ENCODE measurements at regions not wholly inside any gene's neighbourhood (a gene's known extent, or its start where the extent isn't known, plus 50 kb on each side); places are given as distances from the start of the nearest gene placed in this dataset.
"Not testable (repeated sequence)": the region's sequence is repeated elsewhere in the genome, so short reads cannot be mapped to it uniquely, and the experiment has no call there.

DNA sequence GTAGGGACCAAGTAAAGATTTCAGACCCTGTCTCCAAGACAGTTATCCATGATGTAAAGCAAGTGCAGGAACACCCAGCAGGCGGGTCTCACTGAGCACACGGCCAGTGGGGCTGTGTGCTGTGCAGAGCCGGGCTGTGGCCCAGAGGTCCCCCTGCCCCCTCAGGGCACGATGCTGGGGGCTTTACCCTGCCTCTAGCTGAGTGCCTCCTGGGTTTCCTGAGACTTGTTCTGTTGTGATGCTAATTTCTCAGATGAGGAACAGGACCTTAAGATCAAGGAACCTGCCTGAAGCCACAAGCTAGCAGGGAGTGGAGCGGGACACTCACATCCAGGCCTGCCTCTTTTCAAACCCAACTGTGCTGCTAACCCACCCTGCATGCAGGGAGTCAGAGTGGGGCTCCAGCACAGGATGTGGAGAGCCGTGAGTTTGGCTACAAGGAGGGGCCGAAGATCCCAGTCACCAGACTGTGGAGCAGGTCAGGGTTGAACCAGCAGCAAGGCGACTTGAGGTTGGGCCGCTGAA, 76.1 kb upstream of the LYZL2 start:
- Histone ChIP-seq H3K27me3 (no peaks in the 10 kb centered on the region), H3K4me1 (peaks cover 6% of the 10 kb centered on the region), H3K36me3 (replicated peaks in 1 of 2; ENCODE audit: insufficient read depth in 1 of 2, low read depth in 2 of 2) (no peaks in the 10 kb centered on the region), H3K9me3 (no peaks in the 10 kb centered on the region), H3K27ac (no peak overlapping the region), H3K4me3 (no peak overlapping the region)
- no peak for TF ChIP-seq POLR2A (IDR thresholded peaks at IDR 0.05)
- TF ChIP-seq, protein P1, sequence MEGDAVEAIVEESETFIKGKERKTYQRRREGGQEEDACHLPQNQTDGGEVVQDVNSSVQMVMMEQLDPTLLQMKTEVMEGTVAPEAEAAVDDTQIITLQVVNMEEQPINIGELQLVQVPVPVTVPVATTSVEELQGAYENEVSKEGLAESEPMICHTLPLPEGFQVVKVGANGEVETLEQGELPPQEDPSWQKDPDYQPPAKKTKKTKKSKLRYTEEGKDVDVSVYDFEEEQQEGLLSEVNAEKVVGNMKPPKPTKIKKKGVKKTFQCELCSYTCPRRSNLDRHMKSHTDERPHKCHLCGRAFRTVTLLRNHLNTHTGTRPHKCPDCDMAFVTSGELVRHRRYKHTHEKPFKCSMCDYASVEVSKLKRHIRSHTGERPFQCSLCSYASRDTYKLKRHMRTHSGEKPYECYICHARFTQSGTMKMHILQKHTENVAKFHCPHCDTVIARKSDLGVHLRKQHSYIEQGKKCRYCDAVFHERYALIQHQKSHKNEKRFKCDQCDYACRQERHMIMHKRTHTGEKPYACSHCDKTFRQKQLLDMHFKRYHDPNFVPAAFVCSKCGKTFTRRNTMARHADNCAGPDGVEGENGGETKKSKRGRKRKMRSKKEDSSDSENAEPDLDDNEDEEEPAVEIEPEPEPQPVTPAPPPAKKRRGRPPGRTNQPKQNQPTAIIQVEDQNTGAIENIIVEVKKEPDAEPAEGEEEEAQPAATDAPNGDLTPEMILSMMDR (IDR thresholded peaks at IDR 0.05) = no peak
- DNase-seq = no peak
- intact Hi-C loops (cut with DNase I) = no loop called here
- ATAC-seq = no peak
- 51 to 63% methylated on average over 3 to 9 of the region's 9 CpGs for WGBS, 2 donors

DNA sequence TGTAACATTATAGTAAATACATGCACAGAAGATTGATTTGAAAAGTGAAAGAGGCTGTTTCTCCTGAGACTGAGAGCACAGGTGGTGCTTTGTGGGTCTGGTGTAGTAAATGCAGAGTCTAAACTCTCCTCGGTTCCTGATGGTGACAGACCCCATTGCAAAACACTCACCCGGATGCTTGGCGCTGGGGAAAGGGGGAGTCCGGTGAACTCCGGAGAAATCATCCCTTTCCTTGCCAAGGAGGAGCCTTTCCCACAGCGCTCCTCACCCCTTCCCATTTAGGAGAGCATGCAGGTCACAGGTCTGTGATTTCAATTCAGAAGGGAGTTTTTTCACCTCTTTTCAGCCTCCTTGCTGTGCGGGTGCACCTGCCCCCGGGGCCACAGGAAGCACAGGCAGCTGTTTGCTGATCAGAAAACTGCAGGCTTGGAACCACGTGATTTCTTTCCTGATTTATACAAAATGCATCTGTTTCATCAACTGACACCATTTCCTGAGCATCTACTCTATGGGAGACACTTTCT, 75.6 kb upstream of the LYZL2 start:
- peaks cover 6% of the 10 kb centered on the region for H3K4me1 ChIP-seq
- intact Hi-C loops (cut with DNase I) = no loop called here
- 23 to 40% methylated on average over 9 of the region's 9 CpGs for WGBS, 2 donors
- no peaks in the 10 kb centered on the region for H3K27me3 ChIP-seq
- no peaks in the 10 kb centered on the region for H3K36me3 ChIP-seq (replicated peaks in 1 of 2; ENCODE audit: insufficient read depth in 1 of 2, low read depth in 2 of 2)
- H3K4me3 ChIP-seq = no peak overlapping the region
- DNase-seq = no peak
- no peak for ATAC-seq
- no peak overlapping the region for H3K27ac ChIP-seq
- TF ChIP-seq, protein P1 (IDR thresholded peaks at IDR 0.05) = no peak
- no peak for TF ChIP-seq POLR2A (IDR thresholded peaks at IDR 0.05)
- no peaks in the 10 kb centered on the region for H3K9me3 ChIP-seq

DNA sequence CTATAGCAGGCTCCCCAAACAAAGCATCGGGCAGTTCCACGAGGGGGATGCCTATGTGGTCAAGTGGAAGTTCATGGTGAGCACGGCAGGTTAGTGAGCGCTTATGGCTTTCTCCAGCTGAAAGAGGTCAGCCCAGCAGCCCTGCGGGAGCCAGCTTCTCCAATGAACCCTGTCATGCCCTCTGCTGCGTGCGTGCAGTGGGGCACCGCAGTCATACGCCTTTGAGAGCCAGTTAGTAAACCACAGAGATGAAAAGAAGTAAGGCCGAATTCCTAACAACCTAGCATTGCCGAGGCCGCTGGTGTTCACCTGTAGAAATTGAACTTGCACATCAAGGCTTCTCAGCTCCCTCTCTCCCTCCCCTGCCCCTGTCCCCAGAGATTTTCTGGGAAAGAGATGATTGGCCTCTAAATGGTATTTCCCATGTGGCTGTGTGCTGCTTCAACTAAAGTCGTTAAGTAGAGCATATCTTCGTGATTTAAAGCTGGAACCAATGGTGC, 75.1 kb upstream of the LYZL2 start:
- ATAC-seq; H3K4me3 ChIP-seq; H3K27me3 ChIP-seq; DNase-seq; H3K27ac ChIP-seq; H3K4me1 ChIP-seq; H3K36me3 ChIP-seq (replicated peaks in 1 of 2; ENCODE audit: insufficient read depth in 1 of 2, low read depth in 2 of 2); intact Hi-C loops (cut with DNase I); H3K9me3 ChIP-seq: not testable (repeated sequence)
- 63 to 75% methylated on average over 11 to 14 of the region's 14 CpGs for WGBS, 2 donors

DNA sequence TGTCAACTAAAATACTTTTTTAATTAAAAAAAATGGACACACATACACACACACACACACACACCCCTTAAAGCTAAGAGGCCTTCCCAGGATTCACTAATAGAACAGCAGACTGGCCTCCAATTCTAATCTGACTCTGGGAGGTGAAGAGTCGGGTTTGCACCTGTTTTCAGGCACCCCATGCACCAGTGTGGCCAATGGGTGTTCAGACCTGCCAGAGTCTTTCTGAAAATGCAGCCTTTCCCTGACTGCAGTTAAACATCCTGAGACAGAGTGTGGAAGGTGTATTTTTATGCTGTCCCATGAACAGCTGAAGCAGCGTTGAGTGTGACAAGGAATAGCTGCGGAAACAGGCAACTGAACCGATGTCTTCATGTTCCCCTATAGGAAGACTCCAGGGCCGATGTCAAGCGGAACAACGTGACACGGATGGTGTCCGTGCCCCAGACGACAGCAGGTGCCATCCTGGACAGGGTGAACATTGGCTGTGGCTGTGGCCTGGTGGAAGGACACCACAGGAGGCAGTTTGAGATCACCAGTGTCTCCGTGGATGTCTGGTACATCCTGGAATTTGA, 74.6 kb upstream of the LYZL2 start:
- 70 to 75% methylated on average over 10 to 11 of the region's 11 CpGs for WGBS, 2 donors
- Histone ChIP-seq H3K4me1 (peaks cover 6% of the 10 kb centered on the region), H3K4me3 (no peak overlapping the region), H3K9me3 (no peaks in the 10 kb centered on the region), H3K36me3 (replicated peaks in 1 of 2; ENCODE audit: insufficient read depth in 1 of 2, low read depth in 2 of 2) (no peaks in the 10 kb centered on the region), H3K27me3 (no peaks in the 10 kb centered on the region), H3K27ac (no peak overlapping the region)
- no peak for TF ChIP-seq POLR2A (IDR thresholded peaks at IDR 0.05)
- TF ChIP-seq, protein P1 (IDR thresholded peaks at IDR 0.05) = no peak
- no peak for ATAC-seq
- no peak for DNase-seq
- intact Hi-C loops (cut with DNase I) = no loop called here

DNA sequence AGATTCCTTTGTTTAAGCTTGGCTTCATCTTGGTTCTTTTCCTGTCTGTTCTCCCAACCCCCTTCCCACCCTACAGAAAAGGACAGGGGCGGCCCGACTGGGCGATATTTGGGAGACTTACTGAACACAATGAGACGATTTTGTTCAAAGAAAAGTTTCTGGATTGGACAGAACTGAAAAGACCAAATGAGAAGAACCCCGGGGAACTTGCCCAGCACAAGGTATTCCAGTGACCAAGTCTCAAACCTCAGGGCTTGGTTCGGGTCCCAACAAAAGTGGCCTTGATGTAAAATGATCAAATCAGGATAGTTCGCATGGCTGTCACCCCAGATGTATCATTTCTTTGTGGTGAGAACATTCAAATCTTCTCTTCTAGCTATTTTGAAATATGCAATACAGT, 73.9 kb upstream of the LYZL2 start:
- H3K4me3 ChIP-seq; H3K27me3 ChIP-seq; H3K4me1 ChIP-seq; H3K36me3 ChIP-seq (replicated peaks in 1 of 2; ENCODE audit: insufficient read depth in 1 of 2, low read depth in 2 of 2); DNase-seq; H3K9me3 ChIP-seq; intact Hi-C loops (cut with DNase I); H3K27ac ChIP-seq; ATAC-seq: not testable (repeated sequence)
- WGBS, 2 donors = 81 to 85% methylated on average over 7 of the region's 7 CpGs

DNA sequence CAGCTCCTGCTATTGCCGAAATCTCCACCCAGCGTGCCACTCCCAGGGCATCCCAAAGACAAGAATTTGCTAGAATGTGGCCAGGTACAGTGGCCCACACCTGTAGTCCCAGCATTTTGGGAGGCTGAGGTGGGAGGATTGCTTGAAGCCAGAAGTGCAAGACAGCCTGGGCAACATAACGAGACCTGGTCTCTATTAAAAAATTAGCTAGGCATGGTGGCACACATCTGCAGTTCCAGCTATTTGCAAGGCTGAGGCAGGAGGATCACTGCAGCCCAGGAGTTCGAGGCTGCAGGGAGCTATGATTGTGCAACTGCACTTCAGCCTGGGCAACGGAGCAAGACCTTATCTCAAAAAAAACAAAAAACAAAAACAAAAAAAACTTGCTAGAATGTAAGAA, 73.3 kb upstream of the LYZL2 start:
- intact Hi-C loops (cut with DNase I) = no loop called here
- DNase-seq (no peak), ATAC-seq (no peak)
- Histone ChIP-seq H3K9me3 (no peaks in the 10 kb centered on the region), H3K27me3 (no peaks in the 10 kb centered on the region), H3K36me3 (replicated peaks in 1 of 2; ENCODE audit: insufficient read depth in 1 of 2, low read depth in 2 of 2) (no peaks in the 10 kb centered on the region), H3K4me3 (no peak overlapping the region), H3K27ac (no peak overlapping the region), H3K4me1 (peaks cover 6% of the 10 kb centered on the region)
- TF ChIP-seq, protein P1 (IDR thresholded peaks at IDR 0.05) = no peak
- TF ChIP-seq POLR2A (IDR thresholded peaks at IDR 0.05) = no peak
- WGBS, 2 donors = 49 to 61% methylated on average over 5 of the region's 5 CpGs
